GM23248 (cell line): ENCODE measurements at regions not wholly inside any gene's neighbourhood (a gene's known extent, or its start where the extent isn't known, plus 50 kb on each side); places are given as distances from the start of the nearest gene placed in this dataset.

Experiments
- EZH2 ChIP-seq: fragments of 200-600 bp; sonication (generic); IDR thresholded peaks from 2 replicates; pipeline ENCODE4 v1.6.1; 2018; ENCODE audit warnings: antibody characterized with exemption, mild to moderate bottlenecking; ENCODE audit not compliant: insufficient read depth, poor library complexity, severe bottlenecking
- EZH2phosphoT487 ChIP-seq: fragments of 200-600 bp; sonication (generic); IDR thresholded peaks from 2 replicates; pipeline ENCODE4 v1.6.1; 2018; ENCODE audit warnings: antibody characterized with exemption, moderate library complexity, mild to moderate bottlenecking, low read depth; ENCODE audit not compliant: insufficient read depth

GRCh38 chr5:100423330-100423729 lies 111.8 kb upstream of the FAM174A start:
- TF ChIP-seq EZH2, result no peak
- TF ChIP-seq EZH2phosphoT487, result no peak
